ENCODE measurements at regions not wholly inside any gene's neighbourhood (a gene's known extent, or its start where the extent isn't known, plus 50 kb on each side); places are given as distances from the start of the nearest gene placed in this dataset.

DNA sequence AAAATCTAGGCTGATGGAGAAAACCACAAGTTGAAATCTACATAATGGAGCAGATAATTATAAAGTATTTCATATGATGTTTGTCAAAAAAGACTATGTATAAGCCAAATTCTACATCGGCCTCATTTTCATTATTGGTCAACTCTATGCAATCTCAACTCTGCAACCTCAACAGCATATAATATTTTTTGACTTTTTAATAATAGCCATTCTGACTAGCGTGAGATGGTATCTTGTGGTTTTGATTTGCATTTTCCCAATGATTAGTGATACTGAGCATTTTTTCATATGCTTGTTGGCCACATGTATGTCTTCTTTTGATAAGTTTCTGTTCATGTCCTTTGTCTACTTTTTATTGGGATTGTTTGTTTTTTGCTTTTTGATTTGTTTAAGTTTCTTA, 496.1 kb upstream of the SLC39A10 start:
- Histone ChIP-seq H3F3A (replicated peaks; ENCODE audit: insufficient read depth) (no peaks in the 10 kb centered on the region), H3K4me1 (ENCODE audit: control insufficient read depth in 1 of 2, insufficient read depth in 2 of 2, low read depth in 1 of 2, low read length in 1 of 2) (no peaks in the 10 kb centered on the region; a peak in 1 of 4 replicates), H2AFZ (ENCODE audit: low read depth) (no peak overlapping the region), H4K20me1 (ENCODE audit: insufficient read depth) (no peaks in the 10 kb centered on the region), H3K9ac (no peak overlapping the region), H3K27me3 (ENCODE audit: insufficient read depth) (no peaks in the 10 kb centered on the region), H3K9me2 (no peaks in the 10 kb centered on the region), H3K4me3 (ENCODE audit: low read depth in 2 of 2, low read length in 1 of 2) (no peak overlapping the region), H3K4me2 (no peak overlapping the region), H3K79me2 (ENCODE audit: insufficient read depth) (no peaks in the 10 kb centered on the region), H3K36me3 (replicated peaks in 1 of 2; ENCODE audit: control insufficient read depth in 1 of 2, insufficient read depth in 2 of 2, low read length in 1 of 2) (no peaks in the 10 kb centered on the region), H3K27ac (ENCODE audit: low read depth in 2 of 2, low read length in 1 of 2) (no peak overlapping the region), H3K9me3 (no peaks in the 10 kb centered on the region; the same call in 1 of the 2 replicates)
- WGBS (ENCODE audit: low lambda C conversion rate): 54% methylated on average over 2 of the region's 2 CpGs
- POLR2A ChIA-PET: no interaction called here
- no peak for DNase-seq
- CTCF ChIA-PET: no interaction called here
- no peak for TF ChIP-seq YY1 (IDR thresholded peaks at IDR 0.05; ENCODE audit: low read depth)
- TF ChIP-seq GABPA (IDR thresholded peaks at IDR 0.05; ENCODE audit: low read depth): no peak
- no peak for TF ChIP-seq RFX5 (IDR thresholded peaks at IDR 0.05; ENCODE audit: low read length)
- TF ChIP-seq, protein P1, sequence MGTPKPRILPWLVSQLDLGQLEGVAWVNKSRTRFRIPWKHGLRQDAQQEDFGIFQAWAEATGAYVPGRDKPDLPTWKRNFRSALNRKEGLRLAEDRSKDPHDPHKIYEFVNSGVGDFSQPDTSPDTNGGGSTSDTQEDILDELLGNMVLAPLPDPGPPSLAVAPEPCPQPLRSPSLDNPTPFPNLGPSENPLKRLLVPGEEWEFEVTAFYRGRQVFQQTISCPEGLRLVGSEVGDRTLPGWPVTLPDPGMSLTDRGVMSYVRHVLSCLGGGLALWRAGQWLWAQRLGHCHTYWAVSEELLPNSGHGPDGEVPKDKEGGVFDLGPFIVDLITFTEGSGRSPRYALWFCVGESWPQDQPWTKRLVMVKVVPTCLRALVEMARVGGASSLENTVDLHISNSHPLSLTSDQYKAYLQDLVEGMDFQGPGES (IDR thresholded peaks at IDR 0.05; ENCODE audit: low read depth, low read length): no peak
- no peak for TF ChIP-seq FOSL2 (IDR thresholded peaks at IDR 0.05; ENCODE audit: borderline replicate concordance, low read depth)
- no peak for TF ChIP-seq RAD21 (IDR thresholded peaks at IDR 0.05; ENCODE audit: low read length)
- TF ChIP-seq, protein P2, sequence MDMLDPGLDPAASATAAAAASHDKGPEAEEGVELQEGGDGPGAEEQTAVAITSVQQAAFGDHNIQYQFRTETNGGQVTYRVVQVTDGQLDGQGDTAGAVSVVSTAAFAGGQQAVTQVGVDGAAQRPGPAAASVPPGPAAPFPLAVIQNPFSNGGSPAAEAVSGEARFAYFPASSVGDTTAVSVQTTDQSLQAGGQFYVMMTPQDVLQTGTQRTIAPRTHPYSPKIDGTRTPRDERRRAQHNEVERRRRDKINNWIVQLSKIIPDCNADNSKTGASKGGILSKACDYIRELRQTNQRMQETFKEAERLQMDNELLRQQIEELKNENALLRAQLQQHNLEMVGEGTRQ (IDR thresholded peaks at IDR 0.05; ENCODE audit: borderline replicate concordance, low read depth, low read length): no peak
- TF ChIP-seq TCF12 (IDR thresholded peaks at IDR 0.05): no peak
- TF ChIP-seq POLR2AphosphoS5 (IDR thresholded peaks at IDR 0.05; ENCODE audit: low read depth, low read length): no peak
- TF ChIP-seq CHD2 (IDR thresholded peaks at IDR 0.05; ENCODE audit: low read length, partially characterized antibody): no peak
- no peak for TF ChIP-seq FOXJ3 (CRISPR knock-in tag; IDR thresholded peaks at IDR 0.05)
- TF ChIP-seq JUND (IDR thresholded peaks at IDR 0.05): no peak
- TF ChIP-seq, protein P3, sequence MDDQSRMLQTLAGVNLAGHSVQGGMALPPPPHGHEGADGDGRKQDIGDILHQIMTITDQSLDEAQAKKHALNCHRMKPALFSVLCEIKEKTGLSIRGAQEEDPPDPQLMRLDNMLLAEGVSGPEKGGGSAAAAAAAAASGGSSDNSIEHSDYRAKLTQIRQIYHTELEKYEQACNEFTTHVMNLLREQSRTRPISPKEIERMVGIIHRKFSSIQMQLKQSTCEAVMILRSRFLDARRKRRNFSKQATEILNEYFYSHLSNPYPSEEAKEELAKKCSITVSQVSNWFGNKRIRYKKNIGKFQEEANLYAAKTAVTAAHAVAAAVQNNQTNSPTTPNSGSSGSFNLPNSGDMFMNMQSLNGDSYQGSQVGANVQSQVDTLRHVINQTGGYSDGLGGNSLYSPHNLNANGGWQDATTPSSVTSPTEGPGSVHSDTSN (IDR thresholded peaks at IDR 0.05): no peak

DNA sequence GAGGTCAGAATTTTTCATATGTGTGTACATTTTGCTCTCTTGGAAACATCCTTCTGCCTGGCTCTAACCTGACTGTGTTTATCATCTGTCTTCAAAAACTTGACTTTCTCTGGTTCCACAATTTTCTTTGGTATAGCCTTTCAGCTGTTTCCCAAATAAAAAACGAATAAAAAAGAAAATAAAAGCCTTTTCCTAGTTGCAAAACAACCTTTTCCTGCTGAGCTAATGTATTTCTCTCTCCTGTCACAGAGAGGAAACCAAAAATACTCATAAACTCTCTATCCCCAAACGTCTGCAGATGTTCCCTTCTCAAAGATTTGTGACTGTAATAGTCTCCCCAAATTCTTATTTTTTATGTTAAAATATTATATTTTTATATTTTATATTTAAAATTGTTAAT, 505.3 kb upstream of the SLC39A10 start:
- Histone ChIP-seq H3K27me3 (ENCODE audit: insufficient read depth) (no peaks in the 10 kb centered on the region), H3K27ac (ENCODE audit: low read depth in 2 of 2, low read length in 1 of 2) (no peak overlapping the region), H3K4me2 (no peak overlapping the region), H4K20me1 (ENCODE audit: insufficient read depth) (no peaks in the 10 kb centered on the region), H3K36me3 (replicated peaks in 1 of 2; ENCODE audit: control insufficient read depth in 1 of 2, insufficient read depth in 2 of 2, low read length in 1 of 2) (no peaks in the 10 kb centered on the region), H3F3A (replicated peaks; ENCODE audit: insufficient read depth) (no peaks in the 10 kb centered on the region), H3K9ac (no peak overlapping the region), H3K9me3 (no peaks in the 10 kb centered on the region), H2AFZ (ENCODE audit: low read depth) (no peak overlapping the region), H3K79me2 (ENCODE audit: insufficient read depth) (no peaks in the 10 kb centered on the region), H3K9me2 (no peaks in the 10 kb centered on the region), H3K4me3 (ENCODE audit: low read depth in 2 of 2, low read length in 1 of 2) (no peak overlapping the region), H3K4me1 (ENCODE audit: control insufficient read depth in 1 of 2, insufficient read depth in 2 of 2, low read depth in 1 of 2, low read length in 1 of 2) (no peaks in the 10 kb centered on the region; a peak in 1 of 4 replicates)
- no peak for DNase-seq
- ChIA-PET POLR2A (no interaction called here), CTCF (no interaction called here)
- 5% methylated on average over 2 of the region's 2 CpGs for WGBS (ENCODE audit: low lambda C conversion rate)
- TF ChIP-seq FOSL2 (IDR thresholded peaks at IDR 0.05; ENCODE audit: borderline replicate concordance, low read depth) (no peak), EP300 (IDR thresholded peaks at IDR 0.05; ENCODE audit: borderline replicate concordance in 1 of 2, low read depth in 1 of 2, low read length in 1 of 2) (no peak), NFIC (IDR thresholded peaks at IDR 0.05; ENCODE audit: borderline replicate concordance) (no peak), EZH2phosphoT487 (IDR thresholded peaks at IDR 0.05; ENCODE audit: borderline replicate concordance, low read depth) (no peak), RXRA (IDR thresholded peaks at IDR 0.05; ENCODE audit: borderline replicate concordance, low read depth) (no peak), GABPA (IDR thresholded peaks at IDR 0.05; ENCODE audit: low read depth) (no peak), SIN3A (IDR thresholded peaks at IDR 0.05; ENCODE audit: borderline replicate concordance, low read depth, low read length) (no peak), TEAD4 (IDR thresholded peaks at IDR 0.05; ENCODE audit: borderline replicate concordance, insufficient read depth) (no peak), MEF2A (IDR thresholded peaks at IDR 0.05; ENCODE audit: borderline replicate concordance, low read depth) (no peak)
- TF ChIP-seq, protein P4, sequence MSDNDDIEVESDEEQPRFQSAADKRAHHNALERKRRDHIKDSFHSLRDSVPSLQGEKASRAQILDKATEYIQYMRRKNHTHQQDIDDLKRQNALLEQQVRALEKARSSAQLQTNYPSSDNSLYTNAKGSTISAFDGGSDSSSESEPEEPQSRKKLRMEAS (IDR thresholded peaks at IDR 0.05; ENCODE audit: low read depth): no peak
- TF ChIP-seq, protein P2 (IDR thresholded peaks at IDR 0.05; ENCODE audit: borderline replicate concordance, low read depth, low read length): no peak
- TF ChIP-seq, protein P1 (IDR thresholded peaks at IDR 0.05; ENCODE audit: low read depth, low read length): no peak
- TF ChIP-seq, protein P3 (IDR thresholded peaks at IDR 0.05): no peak
